ENCODE measurements at regions not wholly inside any gene's neighbourhood (a gene's known extent, or its start where the extent isn't known, plus 50 kb on each side); places are given as distances from the start of the nearest gene placed in this dataset.

- H3K4me3 ChIP-seq (ENCODE audit: low read depth, poor library complexity, severe bottlenecking): no peak overlapping the region
These were observed 95.7 kb upstream of the SOX9 start for GRCh38 chr17:72025113-72025512.

GRCh38 chr17:72030067-72030899 is 90.5 kb upstream of the SOX9 start:
- intact Hi-C loops (cut with DNase I; ENCODE audit: low total_unique reads): no loop called here
- WGBS, 2 donors: 3% methylated on average over 22 of the region's 22 CpGs
- DNase-seq (ENCODE audit: low spot score in 2 of 2): peak; percentile 19 to 87
- TF ChIP-seq POLR2A (IDR thresholded peaks at IDR 0.05) (no peak), CTCF (IDR thresholded peaks at IDR 0.05) (no peak)
- H3K4me3 ChIP-seq (ENCODE audit: low read depth, poor library complexity, severe bottlenecking): no peak overlapping the region

More at GRCh38 chr17:72025113-72025512, 95.7 kb upstream of the SOX9 start:
- 52 to 53% methylated on average over 5 of the region's 5 CpGs for WGBS, 2 donors
- TF ChIP-seq POLR2A (IDR thresholded peaks at IDR 0.05) (no peak), CTCF (IDR thresholded peaks at IDR 0.05) (no peak)
- no peak for DNase-seq (ENCODE audit: low spot score in 2 of 2)
- intact Hi-C loops (cut with DNase I; ENCODE audit: low total_unique reads): no loop called here

GRCh38 chr17:72031219-72031884 is 89.5 kb upstream of the SOX9 start:
- no peak for TF ChIP-seq CTCF (IDR thresholded peaks at IDR 0.05)
- TF ChIP-seq POLR2A (IDR thresholded peaks at IDR 0.05): no peak
- 62 to 72% methylated on average over 8 of the region's 8 CpGs for WGBS, 2 donors
- DNase-seq (ENCODE audit: low spot score in 2 of 2): no peak
- H3K4me3 ChIP-seq (ENCODE audit: low read depth, poor library complexity, severe bottlenecking): no peak overlapping the region
- intact Hi-C loops (cut with DNase I; ENCODE audit: low total_unique reads): no loop called here

- intact Hi-C loops (cut with DNase I; ENCODE audit: low total_unique reads): no loop called here
These were observed 87.5 kb upstream of the SOX9 start for GRCh38 chr17:72033334-72033733.

GRCh38 chr17:72034000-72034399 is 86.8 kb upstream of the SOX9 start:
- TF ChIP-seq POLR2A (IDR thresholded peaks at IDR 0.05): no peak
- TF ChIP-seq CTCF (IDR thresholded peaks at IDR 0.05): no peak
- 84 to 89% methylated on average over 2 of the region's 2 CpGs for WGBS, 2 donors
- H3K4me3 ChIP-seq (ENCODE audit: low read depth, poor library complexity, severe bottlenecking): no peak overlapping the region
- no peak for DNase-seq (ENCODE audit: low spot score in 2 of 2)
- intact Hi-C loops (cut with DNase I; ENCODE audit: low total_unique reads): no loop called here

More at GRCh38 chr17:72033334-72033733, 87.5 kb upstream of the SOX9 start:
- TF ChIP-seq POLR2A (IDR thresholded peaks at IDR 0.05) (no peak), CTCF (IDR thresholded peaks at IDR 0.05) (no peak)
- no peak for DNase-seq (ENCODE audit: low spot score in 2 of 2)
- H3K4me3 ChIP-seq (ENCODE audit: low read depth, poor library complexity, severe bottlenecking): no peak overlapping the region
- 64 to 74% methylated on average over 4 of the region's 4 CpGs for WGBS, 2 donors
